GM19238 (cell line): ENCODE measurements at regions not wholly inside any gene's neighbourhood (a gene's known extent, or its start where the extent isn't known, plus 50 kb on each side); places are given as distances from the start of the nearest gene placed in this dataset.
"Not testable (repeated sequence)": the region's sequence is repeated elsewhere in the genome, so short reads cannot be mapped to it uniquely, and the experiment has no call there.

Experiments
- DNase-seq: peaks from one replicate; pipeline ENCODE4 v3.0.0; 2011; ENCODE audit warnings: low spot score; ENCODE audit not compliant: insufficient read length

- no peak for DNase-seq
These were observed 438.3 kb upstream of the PRKX start for GRCh38 chrX:4151798-4152197.

- DNase-seq = no peak
These were observed 436.8 kb upstream of the PRKX start for GRCh38 chrX:4150259-4150658.

GRCh38 chrX:4129626-4130025 lies 416.2 kb upstream of the PRKX start:
- no peak for DNase-seq

- DNase-seq = no peak
These were observed 405.4 kb upstream of the PRKX start for GRCh38 chrX:4118666-4119530.

- DNase-seq = no peak
These were observed 397.5 kb upstream of the PRKX start for GRCh38 chrX:4110964-4111363.

GRCh38 chrX:4094926-4095325 lies 381.5 kb upstream of the PRKX start:
- DNase-seq = no peak

- no peak for DNase-seq
These were observed 377.8 kb upstream of the PRKX start for GRCh38 chrX:4091046-4091760.

GRCh38 chrX:4059893-4060292 lies 346.4 kb upstream of the PRKX start:
- DNase-seq = no peak

- no peak for DNase-seq
These were observed 330.5 kb upstream of the PRKX start for GRCh38 chrX:4043951-4044350.

GRCh38 chrX:4035874-4036273 lies 322.4 kb upstream of the PRKX start:
- DNase-seq = no peak

- DNase-seq = no peak
These were observed 314.7 kb upstream of the PRKX start for GRCh38 chrX:4028151-4028550.

- no peak for DNase-seq
These were observed 291.8 kb upstream of the PRKX start for GRCh38 chrX:4005281-4005680.

- no peak for DNase-seq
These were observed 291.4 kb upstream of the PRKX start for GRCh38 chrX:4004822-4005221.

- no peak for DNase-seq
These were observed 280.9 kb upstream of the PRKX start for GRCh38 chrX:3994315-3994714.

- DNase-seq = no peak
These were observed 277.1 kb upstream of the PRKX start for GRCh38 chrX:3990569-3990968.

GRCh38 chrX:3972104-3972858 lies 258.8 kb upstream of the PRKX start:
- DNase-seq = not testable (repeated sequence)

GRCh38 chrX:3968749-3969148 lies 255.3 kb upstream of the PRKX start:
- DNase-seq = no peak

- no peak for DNase-seq
These were observed 250.5 kb upstream of the PRKX start for GRCh38 chrX:3963980-3964379.

- no peak for DNase-seq
These were observed 249.3 kb upstream of the PRKX start for GRCh38 chrX:3962511-3963311.

GRCh38 chrX:3960952-3961351 lies 247.5 kb upstream of the PRKX start:
- DNase-seq = no peak

GRCh38 chrX:3951859-3952258 lies 238.4 kb upstream of the PRKX start:
- no peak for DNase-seq
